Upper lobe of right lung (tissue), 1 donor: ENCODE measurements at regions not wholly inside any gene's neighbourhood (a gene's known extent, or its start where the extent isn't known, plus 50 kb on each side); places are given as distances from the start of the nearest gene placed in this dataset.

Experiments used
- ATAC-seq: fragments of 200-7000 bp; cut with Tn5 transposase; one replicate; pipeline ENCODE4 v1.9.1; 2020; ENCODE audit warnings: mild to moderate bottlenecking, moderate library complexity
- DNase-seq: peaks from one replicate; pipeline ENCODE4 v3.0.0-alpha.2; 2020
- H3K27ac ChIP-seq: fragments of 200-600 bp; one replicate; pipeline ENCODE4 v1.8.0; 2022
- H3K27me3 ChIP-seq: fragments of 200-600 bp; one replicate; pipeline ENCODE4 v1.8.0; 2022; ENCODE audit warnings: mild to moderate bottlenecking
- H3K36me3 ChIP-seq: fragments of 200-600 bp; one replicate; pipeline ENCODE4 v1.8.0; 2022
- H3K4me1 ChIP-seq: fragments of 200-600 bp; one replicate; pipeline ENCODE4 v1.8.0; 2022
- H3K4me3 ChIP-seq: fragments of 200-600 bp; one replicate; pipeline ENCODE4 v1.8.0; 2022; ENCODE audit warnings: mild to moderate bottlenecking
- H3K9me3 ChIP-seq: fragments of 200-600 bp; one replicate; pipeline ENCODE4 v1.8.0; 2022
- CTCF ChIP-seq: fragments of 200-600 bp; IDR thresholded peaks from one replicate; pipeline ENCODE4 v1.8.0; 2022; ENCODE audit warnings: antibody characterized with exemption
- intact Hi-C: fragments of 100-400 bp; cut with DNase I; formaldehyde crosslinking; loops from one replicate; pipeline ENCODE4 v1.11.0; 2022
- donor health status: DM: no; HTN: yes; CAD: no; lungs with severe emphysema.

GRCh38 chr5:68727931-68728330, 365.9 kb upstream of the SLC30A5 start:
- DNase-seq (no peak), ATAC-seq (no peak)
- Histone ChIP-seq H3K9me3 (no peaks in the 10 kb centered on the region), H3K4me3 (no peak overlapping the region), H3K27me3 (no peaks in the 10 kb centered on the region), H3K36me3 (no peaks in the 10 kb centered on the region), H3K4me1 (peaks cover 7% of the 10 kb centered on the region), H3K27ac (no peak overlapping the region)
- no peak for TF ChIP-seq CTCF
- intact Hi-C loops: no loop called here

GRCh38 chr5:68729678-68730077, 364.1 kb upstream of the SLC30A5 start:
- no peak for TF ChIP-seq CTCF
- DNase-seq: no peak
- H3K4me3 ChIP-seq: no peak overlapping the region
- no peak for ATAC-seq
- H3K4me1 ChIP-seq: peaks cover 7% of the 10 kb centered on the region
- intact Hi-C loops: no loop called here
- H3K36me3 ChIP-seq: no peaks in the 10 kb centered on the region
- H3K9me3 ChIP-seq: no peaks in the 10 kb centered on the region
- H3K27ac ChIP-seq: no peak overlapping the region
- H3K27me3 ChIP-seq: no peaks in the 10 kb centered on the region

GRCh38 chr5:68730220-68730978, 363.4 kb upstream of the SLC30A5 start:
- Histone ChIP-seq H3K4me3 (no peak overlapping the region), H3K4me1 (peaks cover 7% of the 10 kb centered on the region), H3K27me3 (no peaks in the 10 kb centered on the region), H3K27ac (no peak overlapping the region), H3K9me3 (no peaks in the 10 kb centered on the region), H3K36me3 (no peaks in the 10 kb centered on the region)
- DNase-seq (no peak), ATAC-seq (peak; percentile 44)
- intact Hi-C loops: no loop called here
- no peak for TF ChIP-seq CTCF

- Histone ChIP-seq H3K27ac (no peak overlapping the region), H3K9me3 (no peaks in the 10 kb centered on the region), H3K27me3 (no peaks in the 10 kb centered on the region), H3K4me3 (no peak overlapping the region), H3K36me3 (no peaks in the 10 kb centered on the region), H3K4me1 (peaks cover 7% of the 10 kb centered on the region)
- intact Hi-C loops: no loop called here
- TF ChIP-seq CTCF: no peak
- ATAC-seq: no peak
- no peak for DNase-seq
These were observed 362.7 kb upstream of the SLC30A5 start for GRCh38 chr5:68730979-68731654.

- Histone ChIP-seq H3K4me1 (peaks cover 7% of the 10 kb centered on the region), H3K4me3 (no peak overlapping the region), H3K27me3 (no peaks in the 10 kb centered on the region), H3K27ac (no peak overlapping the region), H3K9me3 (no peaks in the 10 kb centered on the region), H3K36me3 (no peaks in the 10 kb centered on the region)
- TF ChIP-seq CTCF: no peak
- no peak for DNase-seq
- intact Hi-C loops: no loop called here
- ATAC-seq: no peak
These were observed 361.6 kb upstream of the SLC30A5 start for GRCh38 chr5:68732251-68732650.
